HG03457 (cell line): ENCODE measurements at regions not wholly inside any gene's neighbourhood (a gene's known extent, or its start where the extent isn't known, plus 50 kb on each side); places are given as distances from the start of the nearest gene placed in this dataset.
A peak's percentile ranks its signal among the peaks of the same experiment; 100 is the strongest.

Experiments
- ATAC-seq: cut with Tn5 transposase; IDR thresholded peaks from one replicate; pipeline ENCODE4 v1.9.1; 2021; ENCODE audit warnings: moderate number of reproducible peaks; ENCODE audit not compliant: unreplicated experiment

DNA sequence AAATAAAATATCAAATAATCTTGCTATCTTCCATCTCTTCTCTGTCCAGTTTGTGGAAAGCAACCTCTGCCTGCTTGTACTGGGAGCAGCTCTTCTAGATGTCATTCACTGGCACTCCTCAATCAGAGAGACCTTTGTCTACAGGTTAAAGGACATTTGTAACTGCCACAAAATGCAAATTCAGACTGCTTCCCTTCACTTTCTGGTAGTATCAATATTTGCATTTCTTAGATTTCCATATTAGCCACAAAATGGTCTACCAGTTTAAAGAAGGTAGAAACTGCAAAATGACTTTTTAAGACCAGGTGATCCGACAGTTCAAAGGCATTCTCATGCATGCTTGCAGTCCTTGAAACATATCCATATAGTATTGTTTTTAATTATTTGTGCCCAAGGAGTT lies 51.7 kb upstream of the RCN1 start:
- ATAC-seq = no peak

DNA sequence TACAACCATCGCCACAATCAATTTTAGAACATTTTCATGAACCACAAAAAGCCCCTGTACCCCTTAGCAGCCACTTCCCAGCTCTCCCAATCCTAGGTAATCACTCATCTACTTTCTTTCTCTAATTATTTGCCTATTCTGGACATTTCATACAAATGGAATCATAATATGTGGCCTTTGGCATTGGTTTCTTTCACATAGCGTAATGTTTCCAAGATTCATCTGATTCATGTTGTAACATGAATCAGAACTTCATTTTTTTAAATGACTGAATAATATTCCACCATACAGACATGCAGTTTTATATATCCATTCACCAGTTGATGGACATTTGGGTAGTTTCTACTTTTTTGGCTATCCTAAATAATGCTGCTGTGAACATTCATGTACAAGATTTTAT lies 56.2 kb upstream of the RCN1 start:
- ATAC-seq = no peak

DNA sequence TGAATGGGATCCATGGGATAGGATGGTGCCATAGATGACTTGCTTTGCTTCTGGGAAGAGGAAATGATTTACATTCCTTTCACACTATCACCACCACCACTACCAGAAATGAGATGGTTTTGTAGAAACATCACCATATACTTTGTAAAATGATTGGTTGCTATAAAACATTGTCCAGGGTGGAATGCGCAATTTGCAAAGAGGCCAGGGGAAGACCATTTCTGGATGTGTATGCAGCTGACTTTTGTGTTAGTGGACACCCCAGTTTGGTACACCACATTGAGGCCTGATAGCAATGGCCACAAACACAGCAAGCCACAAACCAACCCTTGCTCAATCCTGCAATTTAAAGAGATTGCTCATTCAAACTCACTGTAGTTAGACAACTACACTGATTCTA lies 56.7 kb upstream of the RCN1 start:
- no peak for ATAC-seq

DNA sequence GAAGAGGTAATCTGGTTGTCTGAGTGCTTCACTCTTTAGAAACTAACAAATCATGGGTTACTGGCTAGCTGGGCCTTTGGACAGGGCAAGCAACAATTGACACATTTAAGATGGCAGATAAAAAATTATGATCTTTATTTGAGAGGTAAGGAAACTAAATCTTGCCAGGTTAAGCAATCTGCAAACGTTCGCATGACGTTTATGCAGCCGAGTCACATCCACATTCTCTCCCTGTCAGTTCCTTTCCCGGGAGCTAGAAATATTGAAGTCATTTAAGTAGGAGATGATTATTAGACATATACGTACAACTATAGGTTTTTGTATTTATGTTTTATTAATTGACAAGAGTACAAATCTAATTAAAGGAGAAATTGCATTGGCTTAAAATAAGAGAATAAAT lies 57.4 kb upstream of the RCN1 start:
- ATAC-seq = no peak

DNA sequence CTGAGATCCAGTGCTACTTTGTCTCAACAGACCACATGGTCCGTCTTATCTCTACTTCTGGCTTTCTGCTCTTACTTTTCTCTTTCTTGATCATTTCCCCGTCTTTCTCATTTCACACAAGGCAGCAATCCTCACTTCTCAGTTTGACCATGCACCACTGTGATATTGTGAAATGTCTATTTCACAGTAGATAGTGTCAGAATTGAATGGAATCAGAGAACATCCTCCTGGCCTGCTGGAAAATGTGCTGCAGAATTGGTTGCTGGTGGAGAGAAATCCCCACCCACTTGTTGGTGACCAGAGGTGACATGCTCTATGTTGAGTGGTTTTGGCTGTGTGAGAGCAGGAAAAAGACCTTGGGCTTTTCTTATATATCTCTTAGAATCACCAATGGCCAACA lies 57.8 kb upstream of the RCN1 start:
- no peak for ATAC-seq

- ATAC-seq = no peak
Observed at GRCh38 chr11:32032478-32032877, 58.4 kb upstream of the RCN1 start.

DNA sequence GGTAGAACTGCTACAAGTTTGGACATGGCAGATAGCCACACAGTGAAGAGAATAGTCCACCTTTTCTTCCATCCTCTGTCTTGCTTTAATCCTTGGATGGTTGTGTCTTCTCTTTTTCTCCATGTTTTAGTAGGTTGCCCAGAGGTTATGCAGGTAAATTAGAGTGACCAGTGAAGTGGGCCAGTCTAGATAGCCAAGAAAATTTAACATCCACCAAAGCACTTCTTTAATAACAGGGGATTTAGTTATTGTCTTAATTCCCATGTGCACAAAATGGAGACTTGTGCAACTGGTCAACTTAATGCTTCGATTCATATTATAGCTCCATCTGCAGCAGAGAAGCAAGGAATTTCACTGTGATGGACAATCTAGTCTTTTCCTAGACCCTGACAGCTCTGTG lies 58.8 kb upstream of the RCN1 start:
- no peak for ATAC-seq

- ATAC-seq = no peak
Observed at GRCh38 chr11:32030875-32031503, 59.9 kb upstream of the RCN1 start.

GRCh38 chr11:32029721-32030120 lies 61.2 kb upstream of the RCN1 start:
- no peak for ATAC-seq

GRCh38 chr11:32028201-32028600 lies 62.7 kb upstream of the RCN1 start:
- ATAC-seq = no peak

- no peak for ATAC-seq
Observed at GRCh38 chr11:32026766-32027165, 64.1 kb upstream of the RCN1 start.

DNA sequence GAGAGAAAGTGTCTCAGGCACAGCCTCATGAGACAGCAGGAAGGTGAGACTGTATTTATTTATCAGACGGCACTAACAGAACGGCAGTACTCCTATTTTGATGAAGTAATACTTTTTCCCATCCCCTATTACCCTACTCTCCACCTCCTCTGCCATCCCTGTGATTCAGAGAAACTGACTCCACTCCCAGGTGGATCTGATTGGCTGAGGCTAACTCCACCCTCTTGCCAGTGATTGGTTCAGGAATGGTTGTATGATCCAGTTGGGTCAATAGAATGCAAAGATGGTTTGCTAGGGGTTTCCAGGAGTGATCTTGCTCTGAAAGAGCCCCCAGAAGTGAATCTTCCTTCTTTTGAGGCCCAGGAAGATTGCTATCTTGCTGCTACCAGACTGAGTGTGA lies 65.9 kb upstream of the RCN1 start:
- ATAC-seq = no peak

- no peak for ATAC-seq
Observed at GRCh38 chr11:32023370-32024305, 67.2 kb upstream of the RCN1 start.

DNA sequence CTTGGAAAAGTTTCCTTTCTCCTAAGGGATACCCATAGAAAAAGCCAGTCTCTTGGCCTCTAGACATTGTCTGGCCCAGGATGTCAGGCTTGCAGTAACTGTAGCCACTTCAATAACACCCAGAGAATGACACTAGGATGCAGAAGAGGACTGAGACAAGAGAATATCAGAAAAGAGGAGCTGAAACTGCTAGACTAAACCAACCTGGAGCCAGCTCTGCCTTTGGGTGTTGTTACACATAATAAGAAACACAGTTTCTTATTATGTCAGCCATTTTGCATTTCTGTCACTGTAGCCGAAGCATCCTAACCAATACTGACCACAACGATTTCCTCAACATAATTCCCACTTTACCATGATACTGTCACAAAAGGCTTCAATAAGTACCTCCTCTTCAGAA lies 72.2 kb upstream of the RCN1 start:
- ATAC-seq = no peak

DNA sequence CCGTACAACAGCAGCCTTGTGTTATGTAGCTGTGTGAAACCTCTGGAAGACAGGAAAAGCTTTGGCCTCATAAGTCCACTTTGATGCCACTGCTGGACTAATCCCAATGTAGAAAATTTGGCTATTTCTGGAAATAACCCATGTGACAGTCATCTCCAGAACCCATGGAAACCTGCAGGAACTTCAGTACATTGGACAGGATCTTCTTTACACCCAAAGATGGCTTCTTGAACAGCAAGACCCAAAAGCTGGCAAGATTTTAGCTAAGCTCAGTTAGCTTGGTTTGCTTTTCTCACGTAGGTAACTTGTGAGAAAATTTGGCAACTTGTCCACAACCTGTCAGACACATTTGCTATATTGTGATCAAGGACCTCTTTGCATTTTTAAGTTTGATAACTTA lies 74.8 kb upstream of the RCN1 start:
- ATAC-seq = no peak

DNA sequence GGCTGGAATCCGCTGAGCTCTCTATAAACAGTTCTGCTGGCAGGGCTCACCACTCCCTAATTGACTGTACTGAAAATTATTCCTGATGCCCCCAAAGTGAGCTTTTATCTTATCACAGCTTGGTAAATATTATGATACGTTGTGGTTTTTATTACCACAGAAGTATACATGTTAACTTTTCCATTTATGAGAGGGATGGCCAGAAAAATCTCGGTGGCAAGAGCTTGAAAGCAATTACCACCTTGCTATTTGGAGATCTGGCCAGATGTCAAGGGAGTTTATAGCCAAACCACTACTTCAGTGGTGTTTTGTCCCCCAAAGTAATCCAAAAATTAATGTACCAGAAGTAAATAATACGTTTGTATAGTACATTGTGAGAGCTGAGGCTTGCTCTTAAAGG lies 75.4 kb upstream of the RCN1 start:
- no peak for ATAC-seq

GRCh38 chr11:32013603-32014002 lies 77.3 kb upstream of the RCN1 start:
- ATAC-seq = no peak

DNA sequence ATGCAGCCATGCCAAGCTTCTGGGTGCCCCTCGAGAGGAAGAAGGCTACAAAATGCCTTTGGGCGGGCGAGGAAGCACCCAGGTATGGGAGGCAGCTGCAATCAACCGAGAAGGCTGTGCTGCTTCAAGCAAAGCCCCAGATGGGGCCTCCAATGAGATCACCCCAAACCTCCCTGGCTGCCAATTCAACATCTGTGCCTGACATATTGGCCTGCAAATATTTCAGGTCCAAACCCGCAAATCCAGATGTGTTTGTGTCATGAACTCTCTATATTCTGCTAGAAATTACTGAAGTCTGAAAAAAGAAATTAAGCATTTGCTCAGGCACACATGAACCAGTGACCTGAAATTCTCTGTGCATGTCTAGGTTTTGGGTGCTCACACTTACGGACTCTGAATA lies 78.8 kb upstream of the RCN1 start:
- ATAC-seq = no peak

DNA sequence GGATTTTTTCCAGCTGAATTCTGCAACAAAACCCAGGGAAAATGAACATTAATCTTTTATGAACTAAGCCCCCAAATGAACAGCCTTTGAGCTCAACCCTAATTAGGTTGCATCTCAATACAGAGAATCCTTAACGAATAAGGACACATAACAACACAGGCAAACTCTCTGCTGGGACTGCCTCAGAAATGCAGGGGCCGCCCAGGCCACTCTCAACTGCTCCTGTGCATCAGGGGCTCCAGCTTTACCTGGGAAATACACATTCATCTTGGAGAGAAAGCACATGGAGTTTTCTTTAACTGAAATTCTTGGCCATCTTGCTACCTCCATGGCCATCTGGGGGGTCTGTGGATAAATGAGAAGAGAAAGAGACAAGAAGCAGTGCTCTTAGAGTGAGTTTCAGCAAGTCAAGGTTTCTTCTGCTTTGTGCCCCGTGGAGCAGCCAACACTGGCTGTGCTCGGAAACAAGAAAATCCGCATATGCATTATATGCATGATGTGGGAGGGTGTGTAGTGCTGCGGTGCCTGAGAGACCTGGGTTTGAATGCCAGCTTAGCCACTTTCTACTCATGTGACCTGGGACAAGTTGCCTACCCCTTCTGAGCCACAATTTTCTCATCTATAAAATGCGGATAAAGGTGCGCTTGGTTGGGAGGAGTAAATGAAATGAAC lies 81.9 kb upstream of the RCN1 start:
- no peak for ATAC-seq

DNA sequence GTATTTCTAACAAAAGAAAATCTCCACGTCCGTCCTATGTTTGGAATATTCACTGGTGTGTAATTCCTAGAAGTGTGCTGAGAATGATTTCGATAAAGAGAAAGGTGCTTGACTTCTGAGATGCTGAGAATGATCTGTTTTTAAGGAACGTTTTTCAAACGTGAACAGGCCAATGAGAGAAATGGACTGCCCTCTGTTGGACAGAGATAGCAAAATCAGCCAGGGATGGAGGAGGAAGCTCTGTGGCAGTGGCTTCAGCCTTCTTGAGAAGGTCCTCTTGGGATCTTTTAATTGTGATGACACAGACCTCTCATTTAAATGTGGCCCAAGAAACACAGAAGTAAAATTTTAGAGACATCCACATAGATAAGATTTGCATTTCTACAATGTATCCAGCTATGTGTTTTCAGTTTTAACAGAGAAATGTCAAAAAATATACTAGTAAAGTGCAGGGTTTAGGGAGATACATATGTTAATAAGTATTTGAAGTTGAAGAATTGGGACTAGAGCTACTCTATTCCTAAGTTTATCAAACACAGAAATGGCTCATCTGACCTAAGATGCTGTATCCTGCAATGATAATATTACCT lies 84.0 kb upstream of the RCN1 start:
- peak; percentile 61 for ATAC-seq

DNA sequence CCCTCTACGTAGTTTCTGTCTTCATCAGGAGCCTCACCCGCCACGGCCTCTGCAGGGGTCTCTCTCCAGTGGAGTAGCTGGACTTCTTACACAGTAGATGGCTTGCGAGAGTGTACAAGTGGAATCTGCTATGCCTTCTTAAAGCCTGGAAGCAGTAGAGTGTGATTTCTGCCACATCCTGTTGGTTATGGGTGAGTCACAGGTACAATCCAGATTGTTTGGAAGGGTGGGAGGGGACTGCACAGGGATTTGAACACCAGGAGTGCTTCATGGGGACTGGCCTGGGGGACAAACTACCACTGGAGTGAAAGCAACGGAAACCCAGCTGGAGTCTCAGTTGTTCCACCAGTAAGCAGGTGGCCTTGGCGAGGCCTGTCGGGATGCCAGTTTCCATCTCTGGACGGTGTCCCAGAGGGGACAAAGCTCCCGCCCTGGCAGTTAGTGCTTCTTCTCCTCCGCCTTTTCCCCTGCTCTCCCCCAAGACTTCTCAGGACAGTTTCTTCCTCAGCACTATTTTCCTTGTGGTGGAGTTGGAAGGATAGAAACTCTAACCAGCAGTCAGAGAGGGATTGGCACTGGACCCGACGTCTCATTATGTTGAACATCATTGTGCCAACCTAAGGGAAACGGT lies 85.0 kb upstream of the RCN1 start:
- ATAC-seq = no peak
